Right forelimb (tissue), 1 donor: ENCODE measurements at regions not wholly inside any gene's neighbourhood (a gene's known extent, or its start where the extent isn't known, plus 50 kb on each side); places are given as distances from the start of the nearest gene placed in this dataset.

Experiments
- DNase-seq: peaks from one replicate; pipeline ENCODE4 v3.0.0-alpha.2; 2018

DNA sequence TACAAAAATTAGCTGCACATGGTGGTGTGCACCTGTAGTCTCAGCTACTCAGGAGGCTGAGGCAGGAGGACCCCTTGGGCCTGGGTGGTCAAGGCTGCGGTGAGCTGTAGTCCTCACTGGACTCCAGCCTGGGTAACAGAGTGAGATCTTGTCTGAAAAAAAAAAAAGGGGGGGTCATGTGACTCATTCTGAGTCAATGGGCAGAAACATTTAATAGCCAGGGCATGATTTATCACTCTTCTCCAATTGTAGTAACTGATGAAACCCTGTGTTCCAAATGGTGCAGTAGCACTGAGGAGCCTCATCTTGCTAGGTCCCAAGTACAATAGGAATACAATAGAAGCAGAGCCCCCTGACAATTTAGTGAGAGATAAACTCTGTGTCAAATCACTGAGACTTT, 78.9 kb upstream of the CCDC68 start:
- DNase-seq: no peak

GRCh38 chr18:55034742-55035141, 75.5 kb upstream of the CCDC68 start:
- no peak for DNase-seq

DNA sequence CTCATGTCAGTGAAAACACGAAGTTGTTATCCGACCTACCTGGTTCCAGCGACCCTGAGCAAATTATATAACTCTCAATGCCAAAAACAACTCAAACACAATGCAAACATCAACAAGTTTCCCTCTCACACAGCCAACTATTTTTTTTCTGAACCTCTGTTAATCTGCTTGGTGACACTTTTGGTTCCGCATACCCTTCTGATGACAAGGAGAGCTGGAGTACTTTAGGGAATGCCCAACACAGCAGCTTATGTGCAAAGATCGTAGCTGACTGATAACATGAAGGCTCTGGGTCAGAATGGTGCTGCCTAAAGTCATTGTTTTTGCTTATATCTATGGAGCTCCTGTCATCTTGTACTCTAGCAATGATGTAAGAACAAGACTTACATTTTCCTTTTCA, 72.7 kb upstream of the CCDC68 start:
- no peak for DNase-seq

DNA sequence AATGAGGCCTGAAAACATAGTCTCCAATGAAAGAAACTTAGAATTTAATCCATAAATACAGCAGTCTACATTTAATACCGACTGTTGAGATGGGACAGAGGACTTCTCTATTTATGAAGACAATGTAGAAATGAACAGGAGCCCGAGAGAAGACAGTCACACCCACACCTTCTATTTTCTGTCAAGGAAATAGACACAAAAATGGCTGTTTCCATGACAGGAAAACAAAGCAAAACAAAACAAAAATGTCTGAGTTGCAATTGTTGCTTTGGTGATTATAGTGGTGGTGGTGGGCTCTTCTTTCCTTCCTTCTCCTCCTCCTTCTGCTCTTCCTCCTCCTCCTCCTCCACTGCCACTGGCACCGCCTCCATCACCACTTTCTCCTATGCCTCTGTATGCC, 72.3 kb upstream of the CCDC68 start:
- DNase-seq: no peak

DNA sequence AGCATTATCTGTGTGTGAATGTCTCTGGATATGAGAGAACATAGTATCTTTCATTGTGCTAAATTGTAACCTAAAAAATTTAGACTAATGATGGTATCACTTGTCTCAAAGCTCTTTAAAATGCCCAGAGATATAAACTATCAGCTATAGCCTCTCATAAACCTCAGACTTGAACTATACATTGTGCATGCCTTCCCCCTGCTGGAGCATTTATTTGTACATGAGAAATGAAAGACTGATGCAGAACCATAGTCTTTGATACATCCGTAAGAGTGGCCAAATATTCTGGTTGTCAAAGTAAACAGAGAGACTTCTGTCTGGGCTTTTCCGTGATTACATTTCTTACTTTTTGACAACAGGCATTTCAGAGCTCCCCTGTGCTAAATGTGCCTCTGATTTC, 71.9 kb upstream of the CCDC68 start:
- DNase-seq: no peak

DNA sequence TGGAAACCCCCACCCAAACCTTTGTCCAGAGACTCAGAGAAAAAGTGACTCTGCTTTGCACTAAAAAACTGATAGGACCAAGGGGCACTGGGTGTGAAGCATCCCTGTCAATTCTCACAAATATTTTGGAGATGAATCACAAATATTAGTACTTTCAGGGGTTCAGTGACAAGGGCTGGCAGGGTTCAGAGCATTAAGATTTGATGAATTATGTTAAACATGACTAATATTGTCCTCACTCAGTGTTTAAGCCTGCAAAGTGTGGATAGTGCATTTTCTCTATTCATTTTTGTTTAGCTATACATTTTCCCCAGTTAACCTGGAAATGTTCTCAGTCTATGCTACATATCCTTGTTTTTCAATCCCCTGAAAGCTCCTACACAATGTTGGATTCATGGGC, 65.3 kb upstream of the CCDC68 start:
- no peak for DNase-seq

DNA sequence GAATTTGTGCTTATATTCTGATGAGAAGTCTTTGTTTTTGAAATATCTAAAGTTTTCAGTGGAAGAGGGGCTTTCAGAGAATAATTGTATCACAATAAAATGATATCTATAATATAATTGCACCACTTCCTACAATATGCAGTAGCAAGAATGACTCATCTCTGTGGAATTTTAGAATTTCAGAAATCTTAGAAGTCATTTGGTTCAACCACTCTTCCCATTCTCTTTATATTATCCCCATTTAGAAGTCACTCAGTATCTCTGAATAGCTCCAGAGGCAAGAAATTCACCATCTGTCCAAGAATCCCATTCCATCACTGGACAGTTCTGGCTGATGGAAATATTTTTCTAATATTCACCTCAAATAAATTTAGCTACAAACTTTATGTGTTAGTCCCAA, 59.3 kb upstream of the CCDC68 start:
- no peak for DNase-seq

DNA sequence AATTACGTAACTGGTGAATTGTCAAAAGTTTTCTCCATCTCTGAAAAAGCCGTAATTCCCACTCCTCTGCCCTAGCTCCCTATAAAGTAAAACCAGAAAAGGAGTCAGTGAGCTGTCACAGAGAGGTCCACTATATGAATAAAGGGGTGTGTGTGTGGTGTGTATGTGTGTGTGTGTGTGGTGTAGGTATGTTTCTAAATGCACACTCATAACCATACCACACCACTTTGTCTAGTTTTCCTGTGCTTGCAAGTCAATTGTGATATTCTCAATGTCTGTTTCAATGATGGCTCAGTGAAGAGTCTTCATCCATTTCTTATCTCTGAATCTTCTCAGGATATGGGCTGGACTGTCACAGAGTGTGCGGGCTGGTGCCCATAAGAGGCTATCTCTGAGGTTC, 54.8 kb upstream of the CCDC68 start:
- no peak for DNase-seq

- DNase-seq: no peak
Observed at GRCh38 chr18:55013685-55014084, 54.4 kb upstream of the CCDC68 start.

- DNase-seq: no peak
Observed at GRCh38 chr18:55013086-55013485, 53.8 kb upstream of the CCDC68 start.

- no peak for DNase-seq
Observed at GRCh38 chr18:55012008-55012407, 52.7 kb upstream of the CCDC68 start.
